PC-3 (cell line): ENCODE measurements at regions not wholly inside any gene's neighbourhood (a gene's known extent, or its start where the extent isn't known, plus 50 kb on each side); places are given as distances from the start of the nearest gene placed in this dataset.

Experiments
- CTCF ChIP-seq: fragments of 300-600 bp; sonication (generic); conservative IDR thresholded peaks from 2 replicates; pipeline ENCODE4 v1.5.1; 2017; ENCODE audit warnings: antibody characterized with exemption, low read depth, mild to moderate bottlenecking, low read length
- EZH2phosphoT487 ChIP-seq: fragments of 300-600 bp; sonication (generic); IDR thresholded peaks from 2 replicates; pipeline ENCODE4 v1.6.1; 2018; ENCODE audit warnings: mild to moderate bottlenecking, antibody characterized with exemption, low read length, borderline replicate concordance

DNA sequence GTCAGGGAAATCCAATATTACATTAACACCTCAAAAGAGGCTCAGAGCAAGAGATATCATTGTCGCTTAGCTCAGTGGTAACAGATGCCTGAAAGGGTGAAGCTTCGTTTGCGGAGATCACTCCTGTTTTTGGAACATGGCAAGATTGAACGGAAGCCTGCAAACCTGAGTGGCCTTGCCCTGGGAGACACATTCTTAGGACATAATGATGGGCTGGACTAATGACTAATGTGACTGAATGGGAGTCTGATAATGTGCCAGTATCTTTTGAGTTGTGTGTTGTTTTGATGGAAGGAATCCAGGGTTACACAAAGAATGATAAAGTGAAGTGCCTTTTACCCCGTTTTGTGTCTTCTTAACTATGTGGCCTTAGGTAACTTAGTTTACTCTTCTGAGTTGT, 109.3 kb upstream of the IFNG-AS1 start:
- TF ChIP-seq CTCF: no peak
- no peak for TF ChIP-seq EZH2phosphoT487
